WERI-Rb-1 (cell line): ENCODE measurements at regions not wholly inside any gene's neighbourhood (a gene's known extent, or its start where the extent isn't known, plus 50 kb on each side); places are given as distances from the start of the nearest gene placed in this dataset.
"Not testable (repeated sequence)": the region's sequence is repeated elsewhere in the genome, so short reads cannot be mapped to it uniquely, and the experiment has no call there.

Experiments
- DNase-seq: peaks from one replicate; pipeline ENCODE4 v3.0.0-alpha.2; 2020
- H3K27ac ChIP-seq: fragments of 250-450 bp; sonication (Bioruptor Pico); 2 replicates; pipeline ENCODE4 v1.5.1; 2020; ENCODE audit warnings: mild to moderate bottlenecking, moderate library complexity
- H3K27me3 ChIP-seq: fragments of 250-450 bp; sonication (Bioruptor Pico); 2 replicates; pipeline ENCODE4 v1.5.1; 2021; ENCODE audit warnings: mild to moderate bottlenecking, low read depth, moderate library complexity; ENCODE audit not compliant: insufficient read depth, severe bottlenecking
- H3K36me3 ChIP-seq: fragments of 250-450 bp; sonication (Bioruptor Pico); 2 replicates; pipeline ENCODE4 v1.5.1; 2020; ENCODE audit warnings: mild to moderate bottlenecking, moderate library complexity
- H3K4me3 ChIP-seq: 2 replicates; pipeline ENCODE4 v1.5.1; 2011; ENCODE audit warnings: low read depth, mild to moderate bottlenecking, control low read depth, low read length
- H3K9me3 ChIP-seq: fragments of 250-450 bp; sonication (Bioruptor Pico); 2 replicates; pipeline ENCODE4 v1.5.1; 2021; ENCODE audit warnings: mild to moderate bottlenecking, moderate library complexity; ENCODE audit not compliant: severe bottlenecking
- CTCF ChIP-seq: IDR thresholded peaks from 2 replicates; pipeline ENCODE4 v1.5.1; 2011; ENCODE audit warnings: low read depth, mild to moderate bottlenecking, control low read depth, inconsistent platforms, low read length

- H3K36me3 ChIP-seq, result no peaks in the 10 kb centered on the region
- TF ChIP-seq CTCF, result no peak
- no peak for DNase-seq
- no peaks in the 10 kb centered on the region for H3K9me3 ChIP-seq
- H3K27ac ChIP-seq, result no peak overlapping the region
- no peak overlapping the region for H3K4me3 ChIP-seq
- H3K27me3 ChIP-seq, result peaks cover 32% of the 10 kb centered on the region
Observed at GRCh38 chr1:121483961-121484424, 299.2 kb downstream of the SRGAP2C start.

- H3K9me3 ChIP-seq, H3K4me3 ChIP-seq, H3K36me3 ChIP-seq, H3K27ac ChIP-seq, DNase-seq: not testable (repeated sequence)
- peaks cover 44% of the 10 kb centered on the region for H3K27me3 ChIP-seq
Observed at GRCh38 chr1:121494796-121495195, 310.0 kb downstream of the SRGAP2C start.

GRCh38 chr1:121511455-121511854 is 326.7 kb downstream of the SRGAP2C start:
- not testable (repeated sequence) for H3K36me3 ChIP-seq, H3K27me3 ChIP-seq

GRCh38 chr1:121511876-121512275 is 327.1 kb downstream of the SRGAP2C start:
- DNase-seq, H3K36me3 ChIP-seq: not testable (repeated sequence)

More at GRCh38 chr1:121511455-121511854, 326.7 kb downstream of the SRGAP2C start:
- DNase-seq, H3K27ac ChIP-seq, H3K9me3 ChIP-seq, H3K4me3 ChIP-seq: not testable (repeated sequence)

GRCh38 chr1:121515235-121515634 is 330.5 kb downstream of the SRGAP2C start:
- Histone ChIP-seq H3K27me3 (peaks cover 30% of the 10 kb centered on the region), H3K36me3 (no peaks in the 10 kb centered on the region), H3K27ac (no peak overlapping the region), H3K9me3 (peaks cover 2% of the 10 kb centered on the region), H3K4me3 (no peak overlapping the region)
- DNase-seq, result no peak
- TF ChIP-seq CTCF, result no peak

More at GRCh38 chr1:121511876-121512275, 327.1 kb downstream of the SRGAP2C start:
- H3K27ac ChIP-seq, H3K4me3 ChIP-seq, H3K9me3 ChIP-seq, H3K27me3 ChIP-seq: not testable (repeated sequence)

GRCh38 chr1:121516234-121516967 is 331.6 kb downstream of the SRGAP2C start:
- no peak overlapping the region for H3K27ac ChIP-seq
- H3K36me3 ChIP-seq, result no peaks in the 10 kb centered on the region
- peaks cover 2% of the 10 kb centered on the region for H3K9me3 ChIP-seq
- TF ChIP-seq CTCF, result no peak
- peaks cover 31% of the 10 kb centered on the region for H3K27me3 ChIP-seq
- no peak for DNase-seq
- no peak overlapping the region for H3K4me3 ChIP-seq

- no peak for TF ChIP-seq CTCF
- Histone ChIP-seq H3K27ac (no peak overlapping the region), H3K36me3 (no peaks in the 10 kb centered on the region), H3K9me3 (peaks cover 2% of the 10 kb centered on the region), H3K4me3 (no peak overlapping the region), H3K27me3 (peaks cover 35% of the 10 kb centered on the region)
- no peak for DNase-seq
Observed at GRCh38 chr1:121517586-121518230, 332.9 kb downstream of the SRGAP2C start.
